Endothelial cell of umbilical vein (primary cell): ENCODE measurements at regions not wholly inside any gene's neighbourhood (a gene's known extent, or its start where the extent isn't known, plus 50 kb on each side); places are given as distances from the start of the nearest gene placed in this dataset.

Source experiments
- EZH2 ChIP-seq: IDR thresholded peaks from 2 replicates; pipeline ENCODE4 v1.6.1; 2012; ENCODE audit warnings: borderline replicate concordance, low read depth, mild to moderate bottlenecking, moderate library complexity, low read length, inconsistent platforms; ENCODE audit not compliant: severe bottlenecking
- MAX ChIP-seq: IDR thresholded peaks from 2 replicates; pipeline ENCODE4 v1.6.1; 2011; ENCODE audit not compliant: insufficient read depth, insufficient read length
- POLR2A ChIP-seq: IDR thresholded peaks from 2 replicates; pipeline ENCODE4 v1.6.1; 2012; ENCODE audit warnings: low read depth, mild to moderate bottlenecking, control low read depth, low read length
- POLR2AphosphoS5 ChIP-seq: IDR thresholded peaks from 2 replicates; pipeline ENCODE4 v1.6.1; 2012; ENCODE audit warnings: low read depth, mild to moderate bottlenecking, control low read depth, low read length, moderate library complexity; ENCODE audit not compliant: insufficient read depth
- TF ChIP-seq, protein P1 (sequence below), 2 donors: IDR thresholded peaks; 1 replicate in 1 of 2; 2 replicates in 1 of 2; pipeline ENCODE4 v1.5.1; 2011; ENCODE audit warnings: low read length in 2 of 2, mild to moderate bottlenecking in 2 of 2, moderate library complexity in 2 of 2, control low read depth in 1 of 2, inconsistent platforms in 1 of 2, low read depth in 1 of 2; ENCODE audit not compliant: insufficient read depth in 1 of 2; ENCODE audit errors: extremely low read depth in 1 of 2

DNA sequence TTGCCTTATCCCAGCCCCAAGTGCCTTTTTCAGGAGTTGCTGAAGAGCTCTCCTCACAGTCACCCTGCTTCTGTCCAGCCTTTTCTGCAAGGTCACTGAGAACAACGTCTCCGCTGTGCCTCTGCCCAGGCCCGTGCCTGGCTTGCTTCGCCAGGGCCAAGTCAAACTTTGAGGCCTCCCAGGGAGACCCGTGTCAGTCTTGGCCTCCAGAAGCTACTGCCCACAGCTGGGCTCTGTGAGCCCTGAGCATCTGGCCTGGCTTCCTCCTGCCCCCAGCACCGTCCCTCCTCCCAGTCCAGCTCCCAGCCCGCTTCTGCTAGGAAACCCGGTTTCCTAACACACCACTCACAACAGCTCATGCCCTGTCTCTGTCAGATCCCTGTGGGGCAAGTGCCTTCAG, 165.9 kb downstream of the TEX29 start:
- TF ChIP-seq, protein P1, sequence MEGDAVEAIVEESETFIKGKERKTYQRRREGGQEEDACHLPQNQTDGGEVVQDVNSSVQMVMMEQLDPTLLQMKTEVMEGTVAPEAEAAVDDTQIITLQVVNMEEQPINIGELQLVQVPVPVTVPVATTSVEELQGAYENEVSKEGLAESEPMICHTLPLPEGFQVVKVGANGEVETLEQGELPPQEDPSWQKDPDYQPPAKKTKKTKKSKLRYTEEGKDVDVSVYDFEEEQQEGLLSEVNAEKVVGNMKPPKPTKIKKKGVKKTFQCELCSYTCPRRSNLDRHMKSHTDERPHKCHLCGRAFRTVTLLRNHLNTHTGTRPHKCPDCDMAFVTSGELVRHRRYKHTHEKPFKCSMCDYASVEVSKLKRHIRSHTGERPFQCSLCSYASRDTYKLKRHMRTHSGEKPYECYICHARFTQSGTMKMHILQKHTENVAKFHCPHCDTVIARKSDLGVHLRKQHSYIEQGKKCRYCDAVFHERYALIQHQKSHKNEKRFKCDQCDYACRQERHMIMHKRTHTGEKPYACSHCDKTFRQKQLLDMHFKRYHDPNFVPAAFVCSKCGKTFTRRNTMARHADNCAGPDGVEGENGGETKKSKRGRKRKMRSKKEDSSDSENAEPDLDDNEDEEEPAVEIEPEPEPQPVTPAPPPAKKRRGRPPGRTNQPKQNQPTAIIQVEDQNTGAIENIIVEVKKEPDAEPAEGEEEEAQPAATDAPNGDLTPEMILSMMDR (IDR thresholded peaks at IDR 0.05; ENCODE audit: extremely low read depth in 1 of 2, insufficient read depth in 1 of 2, low read depth in 1 of 2, low read length in 2 of 2): no peak
- TF ChIP-seq POLR2AphosphoS5: no peak
- TF ChIP-seq POLR2A: no peak
- no peak for TF ChIP-seq EZH2
- no peak for TF ChIP-seq MAX
